ENCODE measurements at regions not wholly inside any gene's neighbourhood (a gene's known extent, or its start where the extent isn't known, plus 50 kb on each side); places are given as distances from the start of the nearest gene placed in this dataset.

DNA sequence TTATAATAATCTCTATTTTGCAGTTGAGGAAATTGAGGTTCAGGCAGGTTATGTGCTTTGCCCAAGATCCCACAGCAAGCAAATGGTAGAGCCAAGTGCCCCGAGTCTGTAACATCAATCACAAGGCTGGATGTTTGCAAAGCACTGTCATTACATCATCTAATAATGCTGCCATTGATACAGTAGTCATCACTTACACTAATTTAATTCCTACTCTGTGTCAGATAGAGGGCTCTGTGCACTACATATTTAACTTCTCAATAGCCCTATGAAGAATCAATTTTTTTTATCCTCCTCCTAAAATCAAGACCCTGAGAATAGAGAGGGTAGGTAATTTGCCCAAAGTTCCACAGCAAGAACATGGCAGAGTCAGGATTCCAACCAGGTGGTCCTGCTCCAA, 178.1 kb upstream of the VASH1 start:
- TF ChIP-seq, protein P1, sequence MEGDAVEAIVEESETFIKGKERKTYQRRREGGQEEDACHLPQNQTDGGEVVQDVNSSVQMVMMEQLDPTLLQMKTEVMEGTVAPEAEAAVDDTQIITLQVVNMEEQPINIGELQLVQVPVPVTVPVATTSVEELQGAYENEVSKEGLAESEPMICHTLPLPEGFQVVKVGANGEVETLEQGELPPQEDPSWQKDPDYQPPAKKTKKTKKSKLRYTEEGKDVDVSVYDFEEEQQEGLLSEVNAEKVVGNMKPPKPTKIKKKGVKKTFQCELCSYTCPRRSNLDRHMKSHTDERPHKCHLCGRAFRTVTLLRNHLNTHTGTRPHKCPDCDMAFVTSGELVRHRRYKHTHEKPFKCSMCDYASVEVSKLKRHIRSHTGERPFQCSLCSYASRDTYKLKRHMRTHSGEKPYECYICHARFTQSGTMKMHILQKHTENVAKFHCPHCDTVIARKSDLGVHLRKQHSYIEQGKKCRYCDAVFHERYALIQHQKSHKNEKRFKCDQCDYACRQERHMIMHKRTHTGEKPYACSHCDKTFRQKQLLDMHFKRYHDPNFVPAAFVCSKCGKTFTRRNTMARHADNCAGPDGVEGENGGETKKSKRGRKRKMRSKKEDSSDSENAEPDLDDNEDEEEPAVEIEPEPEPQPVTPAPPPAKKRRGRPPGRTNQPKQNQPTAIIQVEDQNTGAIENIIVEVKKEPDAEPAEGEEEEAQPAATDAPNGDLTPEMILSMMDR (IDR thresholded peaks at IDR 0.05) = no peak
- TF ChIP-seq POLR2AphosphoS5 (IDR thresholded peaks at IDR 0.05; ENCODE audit: insufficient read depth in 1 of 2, low read depth in 1 of 2) = no peak

Data from vagina (tissue), 2 donors.